ENCODE measurements at regions not wholly inside any gene's neighbourhood (a gene's known extent, or its start where the extent isn't known, plus 50 kb on each side); places are given as distances from the start of the nearest gene placed in this dataset.

DNA sequence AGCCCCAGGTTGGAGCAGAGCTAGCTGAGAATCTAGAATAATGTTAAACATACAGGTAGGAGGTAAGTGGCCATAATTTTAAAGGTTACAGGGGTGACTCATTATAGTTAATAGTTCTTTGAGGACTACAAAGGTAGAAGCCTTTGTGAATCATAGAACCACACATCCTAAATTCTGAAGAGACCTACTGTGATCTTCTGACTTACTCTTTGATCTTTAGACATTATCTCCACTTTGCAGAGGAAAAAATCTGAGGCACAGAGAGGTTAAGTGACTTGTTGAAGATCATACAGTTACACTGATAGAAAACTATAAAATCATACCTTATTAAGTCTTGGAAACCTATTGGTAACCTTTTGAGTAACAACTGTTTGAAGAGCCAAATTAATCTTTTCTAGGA lies 1051.3 kb upstream of the NRXN1 start:
- TF ChIP-seq, protein P1, sequence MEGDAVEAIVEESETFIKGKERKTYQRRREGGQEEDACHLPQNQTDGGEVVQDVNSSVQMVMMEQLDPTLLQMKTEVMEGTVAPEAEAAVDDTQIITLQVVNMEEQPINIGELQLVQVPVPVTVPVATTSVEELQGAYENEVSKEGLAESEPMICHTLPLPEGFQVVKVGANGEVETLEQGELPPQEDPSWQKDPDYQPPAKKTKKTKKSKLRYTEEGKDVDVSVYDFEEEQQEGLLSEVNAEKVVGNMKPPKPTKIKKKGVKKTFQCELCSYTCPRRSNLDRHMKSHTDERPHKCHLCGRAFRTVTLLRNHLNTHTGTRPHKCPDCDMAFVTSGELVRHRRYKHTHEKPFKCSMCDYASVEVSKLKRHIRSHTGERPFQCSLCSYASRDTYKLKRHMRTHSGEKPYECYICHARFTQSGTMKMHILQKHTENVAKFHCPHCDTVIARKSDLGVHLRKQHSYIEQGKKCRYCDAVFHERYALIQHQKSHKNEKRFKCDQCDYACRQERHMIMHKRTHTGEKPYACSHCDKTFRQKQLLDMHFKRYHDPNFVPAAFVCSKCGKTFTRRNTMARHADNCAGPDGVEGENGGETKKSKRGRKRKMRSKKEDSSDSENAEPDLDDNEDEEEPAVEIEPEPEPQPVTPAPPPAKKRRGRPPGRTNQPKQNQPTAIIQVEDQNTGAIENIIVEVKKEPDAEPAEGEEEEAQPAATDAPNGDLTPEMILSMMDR (conservative IDR thresholded peaks at IDR 0.05; ENCODE audit: low read depth in 2 of 2): no peak
- no peak for TF ChIP-seq POLR2AphosphoS5 (IDR thresholded peaks at IDR 0.05; ENCODE audit: low read depth)
- TF ChIP-seq EZH2 (IDR thresholded peaks at IDR 0.05; ENCODE audit: low read depth, unreplicated experiment): no peak
- TF ChIP-seq EZH2phosphoT487 (IDR thresholded peaks at IDR 0.05; ENCODE audit: unreplicated experiment): no peak
- TF ChIP-seq CREB1 (CRISPR knock-in tag; IDR thresholded peaks at IDR 0.05; ENCODE audit: low read depth): no peak
- TF ChIP-seq, protein P2, sequence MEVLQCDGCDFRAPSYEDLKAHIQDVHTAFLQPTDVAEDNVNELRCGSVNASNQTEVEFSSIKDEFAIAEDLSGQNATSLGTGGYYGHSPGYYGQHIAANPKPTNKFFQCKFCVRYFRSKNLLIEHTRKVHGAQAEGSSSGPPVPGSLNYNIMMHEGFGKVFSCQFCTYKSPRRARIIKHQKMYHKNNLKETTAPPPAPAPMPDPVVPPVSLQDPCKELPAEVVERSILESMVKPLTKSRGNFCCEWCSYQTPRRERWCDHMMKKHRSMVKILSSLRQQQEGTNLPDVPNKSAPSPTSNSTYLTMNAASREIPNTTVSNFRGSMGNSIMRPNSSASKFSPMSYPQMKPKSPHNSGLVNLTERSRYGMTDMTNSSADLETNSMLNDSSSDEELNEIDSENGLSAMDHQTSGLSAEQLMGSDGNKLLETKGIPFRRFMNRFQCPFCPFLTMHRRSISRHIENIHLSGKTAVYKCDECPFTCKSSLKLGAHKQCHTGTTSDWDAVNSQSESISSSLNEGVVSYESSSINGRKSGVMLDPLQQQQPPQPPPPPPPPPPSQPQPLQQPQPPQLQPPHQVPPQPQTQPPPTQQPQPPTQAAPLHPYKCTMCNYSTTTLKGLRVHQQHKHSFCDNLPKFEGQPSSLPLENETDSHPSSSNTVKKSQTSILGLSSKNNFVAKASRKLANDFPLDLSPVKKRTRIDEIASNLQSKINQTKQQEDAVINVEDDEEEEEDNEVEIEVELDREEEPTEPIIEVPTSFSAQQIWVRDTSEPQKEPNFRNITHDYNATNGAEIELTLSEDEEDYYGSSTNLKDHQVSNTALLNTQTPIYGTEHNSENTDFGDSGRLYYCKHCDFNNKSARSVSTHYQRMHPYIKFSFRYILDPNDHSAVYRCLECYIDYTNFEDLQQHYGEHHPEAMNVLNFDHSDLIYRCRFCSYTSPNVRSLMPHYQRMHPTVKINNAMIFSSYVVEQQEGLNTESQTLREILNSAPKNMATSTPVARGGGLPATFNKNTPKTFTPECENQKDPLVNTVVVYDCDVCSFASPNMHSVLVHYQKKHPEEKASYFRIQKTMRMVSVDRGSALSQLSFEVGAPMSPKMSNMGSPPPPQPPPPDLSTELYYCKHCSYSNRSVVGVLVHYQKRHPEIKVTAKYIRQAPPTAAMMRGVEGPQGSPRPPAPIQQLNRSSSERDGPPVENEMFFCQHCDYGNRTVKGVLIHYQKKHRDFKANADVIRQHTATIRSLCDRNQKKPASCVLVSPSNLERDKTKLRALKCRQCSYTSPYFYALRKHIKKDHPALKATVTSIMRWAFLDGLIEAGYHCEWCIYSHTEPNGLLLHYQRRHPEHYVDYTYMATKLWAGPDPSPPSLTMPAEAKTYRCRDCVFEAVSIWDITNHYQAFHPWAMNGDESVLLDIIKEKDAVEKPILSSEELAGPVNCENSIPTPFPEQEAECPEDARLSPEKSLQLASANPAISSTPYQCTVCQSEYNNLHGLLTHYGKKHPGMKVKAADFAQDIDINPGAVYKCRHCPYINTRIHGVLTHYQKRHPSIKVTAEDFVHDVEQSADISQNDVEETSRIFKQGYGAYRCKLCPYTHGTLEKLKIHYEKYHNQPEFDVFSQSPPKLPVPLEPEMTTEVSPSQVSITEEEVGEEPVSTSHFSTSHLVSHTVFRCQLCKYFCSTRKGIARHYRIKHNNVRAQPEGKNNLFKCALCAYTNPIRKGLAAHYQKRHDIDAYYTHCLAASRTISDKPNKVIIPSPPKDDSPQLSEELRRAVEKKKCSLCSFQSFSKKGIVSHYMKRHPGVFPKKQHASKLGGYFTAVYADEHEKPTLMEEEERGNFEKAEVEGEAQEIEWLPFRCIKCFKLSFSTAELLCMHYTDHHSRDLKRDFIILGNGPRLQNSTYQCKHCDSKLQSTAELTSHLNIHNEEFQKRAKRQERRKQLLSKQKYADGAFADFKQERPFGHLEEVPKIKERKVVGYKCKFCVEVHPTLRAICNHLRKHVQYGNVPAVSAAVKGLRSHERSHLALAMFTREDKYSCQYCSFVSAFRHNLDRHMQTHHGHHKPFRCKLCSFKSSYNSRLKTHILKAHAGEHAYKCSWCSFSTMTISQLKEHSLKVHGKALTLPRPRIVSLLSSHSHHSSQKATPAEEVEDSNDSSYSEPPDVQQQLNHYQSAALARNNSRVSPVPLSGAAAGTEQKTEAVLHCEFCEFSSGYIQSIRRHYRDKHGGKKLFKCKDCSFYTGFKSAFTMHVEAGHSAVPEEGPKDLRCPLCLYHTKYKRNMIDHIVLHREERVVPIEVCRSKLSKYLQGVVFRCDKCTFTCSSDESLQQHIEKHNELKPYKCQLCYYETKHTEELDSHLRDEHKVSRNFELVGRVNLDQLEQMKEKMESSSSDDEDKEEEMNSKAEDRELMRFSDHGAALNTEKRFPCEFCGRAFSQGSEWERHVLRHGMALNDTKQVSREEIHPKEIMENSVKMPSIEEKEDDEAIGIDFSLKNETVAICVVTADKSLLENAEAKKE (CRISPR knock-in tag; IDR thresholded peaks at IDR 0.05): no peak
- TF ChIP-seq, protein P3, sequence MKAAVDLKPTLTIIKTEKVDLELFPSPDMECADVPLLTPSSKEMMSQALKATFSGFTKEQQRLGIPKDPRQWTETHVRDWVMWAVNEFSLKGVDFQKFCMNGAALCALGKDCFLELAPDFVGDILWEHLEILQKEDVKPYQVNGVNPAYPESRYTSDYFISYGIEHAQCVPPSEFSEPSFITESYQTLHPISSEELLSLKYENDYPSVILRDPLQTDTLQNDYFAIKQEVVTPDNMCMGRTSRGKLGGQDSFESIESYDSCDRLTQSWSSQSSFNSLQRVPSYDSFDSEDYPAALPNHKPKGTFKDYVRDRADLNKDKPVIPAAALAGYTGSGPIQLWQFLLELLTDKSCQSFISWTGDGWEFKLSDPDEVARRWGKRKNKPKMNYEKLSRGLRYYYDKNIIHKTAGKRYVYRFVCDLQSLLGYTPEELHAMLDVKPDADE (IDR thresholded peaks at IDR 0.05): no peak

Measured in GM23338 (cell line).